ENCODE measurements at regions not wholly inside any gene's neighbourhood (a gene's known extent, or its start where the extent isn't known, plus 50 kb on each side); places are given as distances from the start of the nearest gene placed in this dataset.
A peak's percentile ranks its signal among the peaks of the same experiment; 100 is the strongest.

DNA sequence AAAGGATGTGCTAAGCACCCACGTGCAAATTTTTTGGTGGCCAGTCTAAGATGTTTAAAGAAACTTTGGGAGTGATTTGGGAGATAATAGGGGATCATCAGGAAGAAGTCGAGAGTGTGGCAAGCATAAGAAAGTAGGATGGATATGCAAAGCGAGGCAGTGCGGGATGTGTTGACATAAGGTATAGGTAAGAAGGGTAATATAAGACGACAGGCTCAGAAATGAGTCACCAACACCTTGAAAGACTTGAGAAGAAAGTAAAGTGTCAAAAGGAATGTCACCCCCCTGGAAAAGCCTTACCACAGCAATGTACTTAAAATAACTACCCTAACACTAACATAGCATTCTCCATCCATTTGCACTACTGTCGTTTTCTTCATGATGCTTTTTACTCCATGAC, 69.8 kb upstream of the BMP2K start:
- Histone ChIP-seq H3K4me3 (ENCODE audit: low read length) (peak overlapping the region; percentile 9; the same call in 1 of the 2 replicates), H3K9me2 (replicated peaks; ENCODE audit: control insufficient read depth, low read length) (no peaks in the 10 kb centered on the region), H3K4me2 (ENCODE audit: low read length) (peak overlapping the region; percentile 18), H3F3A (ENCODE audit: control insufficient read depth, insufficient read depth) (no peaks in the 10 kb centered on the region; the same call in none of the 2 replicates), H3K27ac (ENCODE audit: low read depth, low read length) (no peak overlapping the region), H3K4me1 (ENCODE audit: control insufficient read depth, low read length) (peaks cover 50% of the 10 kb centered on the region), H3K9me3 (ENCODE audit: control insufficient read depth, insufficient read depth, low read length) (peaks cover 8% of the 10 kb centered on the region; the same call in 1 of the 2 replicates), H3K79me2 (ENCODE audit: control insufficient read depth, low read length) (no peaks in the 10 kb centered on the region), H3K36me3 (ENCODE audit: control insufficient read depth, low read length) (no peaks in the 10 kb centered on the region), H4K20me1 (ENCODE audit: control insufficient read depth, insufficient read depth, low read depth, low read length) (no peaks in the 10 kb centered on the region), H3K27me3 (ENCODE audit: control insufficient read depth, low read length) (no peaks in the 10 kb centered on the region)
- no peak for TF ChIP-seq EZH2phosphoT487 (IDR thresholded peaks at IDR 0.05; ENCODE audit: borderline replicate concordance, low read length)
- TF ChIP-seq, protein P1, sequence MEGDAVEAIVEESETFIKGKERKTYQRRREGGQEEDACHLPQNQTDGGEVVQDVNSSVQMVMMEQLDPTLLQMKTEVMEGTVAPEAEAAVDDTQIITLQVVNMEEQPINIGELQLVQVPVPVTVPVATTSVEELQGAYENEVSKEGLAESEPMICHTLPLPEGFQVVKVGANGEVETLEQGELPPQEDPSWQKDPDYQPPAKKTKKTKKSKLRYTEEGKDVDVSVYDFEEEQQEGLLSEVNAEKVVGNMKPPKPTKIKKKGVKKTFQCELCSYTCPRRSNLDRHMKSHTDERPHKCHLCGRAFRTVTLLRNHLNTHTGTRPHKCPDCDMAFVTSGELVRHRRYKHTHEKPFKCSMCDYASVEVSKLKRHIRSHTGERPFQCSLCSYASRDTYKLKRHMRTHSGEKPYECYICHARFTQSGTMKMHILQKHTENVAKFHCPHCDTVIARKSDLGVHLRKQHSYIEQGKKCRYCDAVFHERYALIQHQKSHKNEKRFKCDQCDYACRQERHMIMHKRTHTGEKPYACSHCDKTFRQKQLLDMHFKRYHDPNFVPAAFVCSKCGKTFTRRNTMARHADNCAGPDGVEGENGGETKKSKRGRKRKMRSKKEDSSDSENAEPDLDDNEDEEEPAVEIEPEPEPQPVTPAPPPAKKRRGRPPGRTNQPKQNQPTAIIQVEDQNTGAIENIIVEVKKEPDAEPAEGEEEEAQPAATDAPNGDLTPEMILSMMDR (IDR thresholded peaks at IDR 0.05; ENCODE audit: low read depth, low read length, poor library complexity, severe bottlenecking), result no peak

DNA sequence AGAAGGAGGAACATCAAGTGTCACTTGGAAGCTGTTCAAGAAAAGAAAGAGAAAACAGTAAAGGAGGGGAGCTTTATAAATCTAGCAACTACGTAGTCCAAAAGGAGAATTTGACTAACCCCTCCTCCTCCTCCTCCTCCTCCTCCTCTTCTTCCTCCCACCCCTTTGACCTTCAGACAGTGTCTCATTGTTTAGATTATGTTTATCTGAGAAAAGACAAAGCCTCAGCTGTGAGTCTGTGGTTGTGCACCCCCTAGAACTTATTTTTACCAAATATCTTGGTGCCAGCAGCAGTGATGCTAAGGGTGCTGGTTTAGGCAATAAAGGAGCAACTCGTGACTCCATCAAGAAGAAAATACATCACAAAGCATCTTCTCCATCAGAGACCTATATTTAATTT, 68.9 kb upstream of the BMP2K start:
- Histone ChIP-seq H3K27ac (ENCODE audit: low read depth, low read length) (0 out of 2 replicates have a peak overlapping the region, but pooled peaks have one; percentile 12), H3K4me2 (ENCODE audit: low read length) (peak overlapping the region; percentile 70), H3K4me3 (ENCODE audit: low read length) (peak overlapping the region; percentile 49), H3K4me1 (ENCODE audit: control insufficient read depth, low read length) (peaks cover 50% of the 10 kb centered on the region), H3K79me2 (ENCODE audit: control insufficient read depth, low read length) (no peaks in the 10 kb centered on the region), H4K20me1 (ENCODE audit: control insufficient read depth, insufficient read depth, low read depth, low read length) (no peaks in the 10 kb centered on the region), H3K36me3 (ENCODE audit: control insufficient read depth, low read length) (no peaks in the 10 kb centered on the region), H3F3A (ENCODE audit: control insufficient read depth, insufficient read depth) (no peaks in the 10 kb centered on the region; the same call in none of the 2 replicates), H3K27me3 (ENCODE audit: control insufficient read depth, low read length) (no peaks in the 10 kb centered on the region), H3K9me3 (ENCODE audit: control insufficient read depth, insufficient read depth, low read length) (peaks cover 8% of the 10 kb centered on the region; the same call in 1 of the 2 replicates), H3K9me2 (replicated peaks; ENCODE audit: control insufficient read depth, low read length) (no peaks in the 10 kb centered on the region)
- no peak for TF ChIP-seq EZH2phosphoT487 (IDR thresholded peaks at IDR 0.05; ENCODE audit: borderline replicate concordance, low read length)
- TF ChIP-seq, protein P1 (IDR thresholded peaks at IDR 0.05; ENCODE audit: low read depth, low read length, poor library complexity, severe bottlenecking), result no peak

DNA sequence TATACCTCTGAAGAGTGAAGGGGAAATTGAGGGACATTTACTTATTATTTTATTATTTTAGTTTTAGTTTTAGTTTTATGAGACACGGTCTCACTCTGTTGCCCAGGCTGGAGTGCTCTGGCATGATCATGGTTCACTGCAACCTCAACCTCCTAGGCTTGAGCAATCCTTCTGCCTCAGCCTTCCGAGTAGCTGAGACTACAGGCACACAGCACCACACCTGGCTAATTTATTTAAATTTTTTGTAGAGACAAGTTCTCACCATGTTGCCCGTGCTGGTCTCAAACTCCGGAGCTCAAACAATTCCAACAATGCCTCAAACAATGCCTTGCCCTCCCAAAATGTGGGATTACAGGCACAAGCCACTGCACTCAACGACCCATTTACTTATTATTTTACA, 68.4 kb upstream of the BMP2K start:
- Histone ChIP-seq H3K27ac (ENCODE audit: low read depth, low read length) (0 out of 2 replicates have a peak overlapping the region, but pooled peaks have one; percentile 12), H3K79me2 (ENCODE audit: control insufficient read depth, low read length) (no peaks in the 10 kb centered on the region), H3K4me3 (ENCODE audit: low read length) (peak overlapping the region; percentile 49), H3K27me3 (ENCODE audit: control insufficient read depth, low read length) (no peaks in the 10 kb centered on the region), H3K4me2 (ENCODE audit: low read length) (peak overlapping the region; percentile 70), H3K9me2 (replicated peaks; ENCODE audit: control insufficient read depth, low read length) (no peaks in the 10 kb centered on the region), H3K36me3 (ENCODE audit: control insufficient read depth, low read length) (no peaks in the 10 kb centered on the region), H3F3A (ENCODE audit: control insufficient read depth, insufficient read depth) (no peaks in the 10 kb centered on the region; the same call in none of the 2 replicates), H3K4me1 (ENCODE audit: control insufficient read depth, low read length) (peaks cover 50% of the 10 kb centered on the region), H4K20me1 (ENCODE audit: control insufficient read depth, insufficient read depth, low read depth, low read length) (no peaks in the 10 kb centered on the region), H3K9me3 (ENCODE audit: control insufficient read depth, insufficient read depth, low read length) (peaks cover 6% of the 10 kb centered on the region; the same call in 1 of the 2 replicates)
- TF ChIP-seq, protein P1 (IDR thresholded peaks at IDR 0.05; ENCODE audit: low read depth, low read length, poor library complexity, severe bottlenecking), result no peak
- TF ChIP-seq EZH2phosphoT487 (IDR thresholded peaks at IDR 0.05; ENCODE audit: borderline replicate concordance, low read length), result no peak

Data from DOHH2 (cell line).